ENCODE measurements at regions not wholly inside any gene's neighbourhood (a gene's known extent, or its start where the extent isn't known, plus 50 kb on each side); places are given as distances from the start of the nearest gene placed in this dataset.

- no peaks in the 10 kb centered on the region for H3K9me3 Mint-ChIP-seq
- no peak overlapping the region for H3K4me3 Mint-ChIP-seq
- no peaks in the 10 kb centered on the region for H3K36me3 Mint-ChIP-seq (ENCODE audit: low read depth)
- no peaks in the 10 kb centered on the region for H3K4me1 Mint-ChIP-seq (ENCODE audit: low read depth)
- no peak overlapping the region for H3K27ac Mint-ChIP-seq
- peaks cover 19% of the 10 kb centered on the region for H3K27me3 Mint-ChIP-seq (ENCODE audit: low read depth)
Measured at GRCh38 chr14:56892959-56893358, 82.7 kb upstream of the OTX2 start.

GRCh38 chr14:56891226-56891625 lies 80.9 kb upstream of the OTX2 start:
- H3K27me3 Mint-ChIP-seq (ENCODE audit: low read depth), result peaks cover 19% of the 10 kb centered on the region
- H3K4me3 Mint-ChIP-seq, result no peak overlapping the region
- H3K4me1 Mint-ChIP-seq (ENCODE audit: low read depth), result no peaks in the 10 kb centered on the region
- H3K9me3 Mint-ChIP-seq, result no peaks in the 10 kb centered on the region
- H3K27ac Mint-ChIP-seq, result no peak overlapping the region
- H3K36me3 Mint-ChIP-seq (ENCODE audit: low read depth), result no peaks in the 10 kb centered on the region

GRCh38 chr14:56889705-56890104 lies 79.4 kb upstream of the OTX2 start:
- H3K4me3 Mint-ChIP-seq, result no peak overlapping the region
- H3K36me3 Mint-ChIP-seq (ENCODE audit: low read depth), result no peaks in the 10 kb centered on the region
- peaks cover 19% of the 10 kb centered on the region for H3K27me3 Mint-ChIP-seq (ENCODE audit: low read depth)

GRCh38 chr14:56888274-56888673 lies 78.0 kb upstream of the OTX2 start:
- H3K27me3 Mint-ChIP-seq (ENCODE audit: low read depth), result peaks cover 22% of the 10 kb centered on the region
- H3K9me3 Mint-ChIP-seq, result no peaks in the 10 kb centered on the region
- no peak overlapping the region for H3K27ac Mint-ChIP-seq
- no peaks in the 10 kb centered on the region for H3K4me1 Mint-ChIP-seq (ENCODE audit: low read depth)
- H3K36me3 Mint-ChIP-seq (ENCODE audit: low read depth), result no peaks in the 10 kb centered on the region
- H3K4me3 Mint-ChIP-seq, result no peak overlapping the region

More at GRCh38 chr14:56889705-56890104, 79.4 kb upstream of the OTX2 start:
- no peaks in the 10 kb centered on the region for H3K4me1 Mint-ChIP-seq (ENCODE audit: low read depth)
- H3K27ac Mint-ChIP-seq, result no peak overlapping the region
- H3K9me3 Mint-ChIP-seq, result no peaks in the 10 kb centered on the region

GRCh38 chr14:56887216-56887615 lies 76.9 kb upstream of the OTX2 start:
- Mint-ChIP-seq H3K4me3 (no peak overlapping the region), H3K27me3 (ENCODE audit: low read depth) (peaks cover 19% of the 10 kb centered on the region), H3K27ac (no peak overlapping the region), H3K9me3 (no peaks in the 10 kb centered on the region), H3K4me1 (ENCODE audit: low read depth) (no peaks in the 10 kb centered on the region), H3K36me3 (ENCODE audit: low read depth) (no peaks in the 10 kb centered on the region)

GRCh38 chr14:56886471-56887062 lies 76.3 kb upstream of the OTX2 start:
- Mint-ChIP-seq H3K4me1 (ENCODE audit: low read depth) (no peaks in the 10 kb centered on the region), H3K4me3 (no peak overlapping the region), H3K27me3 (ENCODE audit: low read depth) (peaks cover 19% of the 10 kb centered on the region), H3K27ac (no peak overlapping the region), H3K36me3 (ENCODE audit: low read depth) (no peaks in the 10 kb centered on the region), H3K9me3 (no peaks in the 10 kb centered on the region)

GRCh38 chr14:56885825-56886224 lies 75.5 kb upstream of the OTX2 start:
- Mint-ChIP-seq H3K36me3 (ENCODE audit: low read depth) (no peaks in the 10 kb centered on the region), H3K27me3 (ENCODE audit: low read depth) (peaks cover 19% of the 10 kb centered on the region), H3K4me1 (ENCODE audit: low read depth) (no peaks in the 10 kb centered on the region), H3K27ac (no peak overlapping the region), H3K9me3 (no peaks in the 10 kb centered on the region), H3K4me3 (no peak overlapping the region)

- Mint-ChIP-seq H3K27ac (no peak overlapping the region), H3K4me3 (no peak overlapping the region), H3K9me3 (no peaks in the 10 kb centered on the region), H3K27me3 (ENCODE audit: low read depth) (peaks cover 23% of the 10 kb centered on the region), H3K36me3 (ENCODE audit: low read depth) (no peaks in the 10 kb centered on the region), H3K4me1 (ENCODE audit: low read depth) (no peaks in the 10 kb centered on the region)
Measured at GRCh38 chr14:56884617-56885016, 74.3 kb upstream of the OTX2 start.

- Mint-ChIP-seq H3K9me3 (no peaks in the 10 kb centered on the region), H3K4me1 (ENCODE audit: low read depth) (no peaks in the 10 kb centered on the region), H3K27ac (no peak overlapping the region), H3K36me3 (ENCODE audit: low read depth) (no peaks in the 10 kb centered on the region), H3K4me3 (no peak overlapping the region), H3K27me3 (ENCODE audit: low read depth) (peaks cover 11% of the 10 kb centered on the region)
Measured at GRCh38 chr14:56881181-56881580, 70.9 kb upstream of the OTX2 start.

GRCh38 chr14:56878766-56879165 lies 68.5 kb upstream of the OTX2 start:
- Mint-ChIP-seq H3K27ac (no peak overlapping the region), H3K27me3 (ENCODE audit: low read depth) (peaks cover 8% of the 10 kb centered on the region), H3K4me1 (ENCODE audit: low read depth) (no peaks in the 10 kb centered on the region), H3K4me3 (no peak overlapping the region), H3K36me3 (ENCODE audit: low read depth) (no peaks in the 10 kb centered on the region), H3K9me3 (no peaks in the 10 kb centered on the region)

- Mint-ChIP-seq H3K27me3 (ENCODE audit: low read depth) (peaks cover 4% of the 10 kb centered on the region), H3K4me3 (no peak overlapping the region), H3K36me3 (ENCODE audit: low read depth) (no peaks in the 10 kb centered on the region), H3K9me3 (no peaks in the 10 kb centered on the region), H3K4me1 (ENCODE audit: low read depth) (no peaks in the 10 kb centered on the region), H3K27ac (no peak overlapping the region)
Measured at GRCh38 chr14:56875104-56875675, 64.9 kb upstream of the OTX2 start.

GRCh38 chr14:56874375-56874774 lies 64.1 kb upstream of the OTX2 start:
- Mint-ChIP-seq H3K27ac (no peak overlapping the region), H3K27me3 (ENCODE audit: low read depth) (no peaks in the 10 kb centered on the region), H3K4me1 (ENCODE audit: low read depth) (no peaks in the 10 kb centered on the region), H3K9me3 (no peaks in the 10 kb centered on the region), H3K4me3 (no peak overlapping the region), H3K36me3 (ENCODE audit: low read depth) (no peaks in the 10 kb centered on the region)

GRCh38 chr14:56870336-56870735 lies 60.1 kb upstream of the OTX2 start:
- Mint-ChIP-seq H3K9me3 (no peaks in the 10 kb centered on the region), H3K36me3 (ENCODE audit: low read depth) (no peaks in the 10 kb centered on the region), H3K4me1 (ENCODE audit: low read depth) (no peaks in the 10 kb centered on the region), H3K4me3 (no peak overlapping the region), H3K27me3 (ENCODE audit: low read depth) (no peaks in the 10 kb centered on the region), H3K27ac (no peak overlapping the region)

- no peaks in the 10 kb centered on the region for H3K4me1 Mint-ChIP-seq (ENCODE audit: low read depth)
- H3K27ac Mint-ChIP-seq, result no peak overlapping the region
- no peak overlapping the region for H3K4me3 Mint-ChIP-seq
- H3K36me3 Mint-ChIP-seq (ENCODE audit: low read depth), result no peaks in the 10 kb centered on the region
- H3K27me3 Mint-ChIP-seq (ENCODE audit: low read depth), result no peaks in the 10 kb centered on the region
- H3K9me3 Mint-ChIP-seq, result no peaks in the 10 kb centered on the region
Measured at GRCh38 chr14:56868660-56869059, 58.4 kb upstream of the OTX2 start.

GRCh38 chr14:56862836-56863235 lies 52.6 kb upstream of the OTX2 start:
- H3K4me3 Mint-ChIP-seq, result no peak overlapping the region
- peaks cover 13% of the 10 kb centered on the region for H3K27me3 Mint-ChIP-seq (ENCODE audit: low read depth)
- no peaks in the 10 kb centered on the region for H3K36me3 Mint-ChIP-seq (ENCODE audit: low read depth)
- no peaks in the 10 kb centered on the region for H3K4me1 Mint-ChIP-seq (ENCODE audit: low read depth)
- no peak overlapping the region for H3K27ac Mint-ChIP-seq
- H3K9me3 Mint-ChIP-seq, result no peaks in the 10 kb centered on the region

GRCh38 chr14:56860441-56860840 lies 50.2 kb upstream of the OTX2 start:
- Mint-ChIP-seq H3K4me3 (no peak overlapping the region), H3K36me3 (ENCODE audit: low read depth) (no peaks in the 10 kb centered on the region), H3K27me3 (ENCODE audit: low read depth) (peaks cover 31% of the 10 kb centered on the region), H3K4me1 (ENCODE audit: low read depth) (no peaks in the 10 kb centered on the region), H3K9me3 (no peaks in the 10 kb centered on the region), H3K27ac (no peak overlapping the region)
